Stimulated activated naive CD4-positive, alpha-beta T cell (primary cell): ENCODE measurements at regions not wholly inside any gene's neighbourhood (a gene's known extent, or its start where the extent isn't known, plus 50 kb on each side); places are given as distances from the start of the nearest gene placed in this dataset.

Source experiments
- DNase-seq, 6 experiments: peaks; one replicate each; lab custom pipeline; 2025; lab: John Stamatoyannopoulos, UW

GRCh38 chr7:1286946-1287645, 54.4 kb downstream of the UNCX start:
- DNase-seq: no peak

- DNase-seq: no peak
Measured at GRCh38 chr7:1287752-1288201, 55.1 kb downstream of the UNCX start.

GRCh38 chr7:1288390-1288995, 55.8 kb downstream of the UNCX start:
- DNase-seq: no peak

GRCh38 chr7:1288996-1289551, 56.4 kb downstream of the UNCX start:
- no peak for DNase-seq

- peak in 1 of 6 experiments; percentile 32 for DNase-seq
Measured at GRCh38 chr7:1289666-1290025, 57.0 kb downstream of the UNCX start.

GRCh38 chr7:1290026-1290678, 57.5 kb downstream of the UNCX start:
- peak in 3 of 6 experiments; percentile 13 to 36 (median 34) for DNase-seq

- DNase-seq: peak in 1 of 6 experiments; percentile 36
Measured at GRCh38 chr7:1290679-1291356, 58.1 kb downstream of the UNCX start.

GRCh38 chr7:1291357-1291689, 58.7 kb downstream of the UNCX start:
- DNase-seq: no peak

- no peak for DNase-seq
Measured at GRCh38 chr7:1291845-1292765, 59.4 kb downstream of the UNCX start.

GRCh38 chr7:1292972-1293830, 60.5 kb downstream of the UNCX start:
- no peak for DNase-seq

GRCh38 chr7:1293950-1294411, 61.3 kb downstream of the UNCX start:
- DNase-seq: no peak

- DNase-seq: no peak
Measured at GRCh38 chr7:1295776-1296355, 63.2 kb downstream of the UNCX start.

GRCh38 chr7:1296356-1296981, 63.8 kb downstream of the UNCX start:
- no peak for DNase-seq

GRCh38 chr7:1297017-1297960, 64.6 kb downstream of the UNCX start:
- DNase-seq: no peak

GRCh38 chr7:1298051-1298930, 65.6 kb downstream of the UNCX start:
- DNase-seq: no peak

- DNase-seq: no peak
Measured at GRCh38 chr7:1298931-1299885, 66.5 kb downstream of the UNCX start.
